GM12874 (cell line): ENCODE measurements at regions not wholly inside any gene's neighbourhood (a gene's known extent, or its start where the extent isn't known, plus 50 kb on each side); places are given as distances from the start of the nearest gene placed in this dataset.

ENCODE experiments used
- CTCF ChIP-seq: IDR thresholded peaks from 2 replicates; pipeline ENCODE4 v1.5.1; 2011; ENCODE audit warnings: low read depth, mild to moderate bottlenecking, control low read depth, low read length, moderate library complexity; ENCODE audit not compliant: insufficient read depth

DNA sequence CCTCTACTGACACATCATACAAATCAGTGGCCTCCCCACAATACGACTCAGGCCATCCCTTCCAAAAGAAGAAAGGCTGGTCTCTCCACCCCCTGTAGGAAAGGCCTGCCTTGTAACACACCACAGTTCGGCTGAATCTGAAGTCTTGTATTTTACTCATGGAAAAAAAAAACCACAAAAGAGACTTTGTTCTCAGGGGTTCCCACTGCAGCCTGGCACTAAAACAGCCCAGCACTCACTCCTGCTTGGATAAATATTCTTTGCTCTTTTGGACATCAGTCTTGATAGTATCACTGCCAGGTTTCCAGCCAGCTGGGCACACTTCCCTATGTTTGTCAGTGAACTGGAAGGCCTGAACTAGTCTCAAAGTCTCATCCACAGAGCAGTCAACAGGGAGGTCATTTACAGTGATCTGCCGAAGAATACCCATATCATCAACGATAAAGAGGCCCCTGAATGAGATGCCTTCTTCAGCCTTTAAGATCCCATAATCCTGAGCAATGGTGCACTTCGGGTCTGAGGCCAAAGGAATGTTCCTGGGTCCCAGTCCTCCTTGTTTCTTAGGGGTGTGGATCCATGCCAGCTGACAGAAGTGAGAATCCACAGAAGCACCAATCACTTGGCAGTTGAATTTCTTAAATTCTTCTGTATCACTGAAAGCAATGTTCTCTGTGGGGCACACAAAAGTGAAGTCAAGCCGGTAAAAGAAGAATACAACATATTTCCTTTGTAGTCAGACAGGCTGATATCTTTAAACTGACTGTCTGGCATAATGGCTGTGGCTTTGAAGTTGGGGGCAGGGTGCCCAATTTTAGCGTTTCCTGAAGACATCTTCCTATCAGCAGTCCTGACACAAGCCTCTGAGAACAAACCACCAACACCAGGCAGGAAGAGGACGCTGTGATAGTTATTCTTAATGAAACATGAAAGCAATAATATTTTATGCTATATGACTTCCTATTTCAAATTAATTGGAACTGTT, 198.1 kb downstream of the LURAP1L start:
- no peak for TF ChIP-seq CTCF

- TF ChIP-seq CTCF: no peak
These were observed 198.9 kb downstream of the LURAP1L start for GRCh38 chr9:12973710-12974109.

- no peak for TF ChIP-seq CTCF
These were observed 199.9 kb downstream of the LURAP1L start for GRCh38 chr9:12974671-12975070.

- TF ChIP-seq CTCF: no peak
These were observed 200.7 kb downstream of the LURAP1L start for GRCh38 chr9:12975496-12975895.

GRCh38 chr9:12980085-12980851, 205.4 kb downstream of the LURAP1L start:
- no peak for TF ChIP-seq CTCF

DNA sequence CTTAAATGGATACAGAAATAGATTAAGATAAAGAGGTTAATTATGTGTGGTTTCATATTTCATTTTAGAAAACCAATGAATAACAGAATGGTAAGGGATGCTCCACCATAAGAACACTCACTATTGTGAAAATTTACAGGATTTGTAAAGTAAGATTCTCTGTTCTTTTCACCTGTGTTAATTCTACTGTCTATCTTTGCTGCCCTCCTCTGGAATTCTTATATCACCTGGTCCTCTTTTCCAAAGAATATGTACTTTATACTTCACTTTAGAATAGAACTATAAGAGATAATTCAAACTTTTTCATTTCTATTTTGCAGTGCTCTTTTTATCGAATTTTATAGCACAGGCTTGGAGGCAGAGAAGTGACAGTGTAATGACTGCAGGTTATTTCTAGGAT, 213.4 kb downstream of the LURAP1L start:
- no peak for TF ChIP-seq CTCF

DNA sequence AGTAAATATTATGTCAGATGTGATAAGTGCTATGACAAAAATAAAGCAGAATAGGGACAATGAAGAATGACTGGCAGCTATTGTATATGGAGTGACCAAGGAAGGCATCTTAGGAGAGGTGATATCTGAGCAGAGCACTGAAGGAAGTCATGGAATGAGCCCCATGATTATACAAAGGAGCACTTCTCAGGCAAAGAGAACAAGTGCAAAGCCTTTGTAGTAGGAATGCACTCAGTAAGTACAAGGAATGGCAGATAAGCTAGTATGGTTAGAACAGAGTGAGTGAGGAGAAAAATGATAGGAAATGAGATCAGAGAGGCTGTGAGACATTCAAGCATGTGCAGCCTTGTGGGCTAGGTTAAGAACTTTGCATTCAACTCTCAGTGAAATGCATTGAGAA, 214.8 kb downstream of the LURAP1L start:
- TF ChIP-seq CTCF: no peak
